Left lung (tissue), 4 donors: ENCODE measurements at regions not wholly inside any gene's neighbourhood (a gene's known extent, or its start where the extent isn't known, plus 50 kb on each side); places are given as distances from the start of the nearest gene placed in this dataset.
"Not testable (repeated sequence)": the region's sequence is repeated elsewhere in the genome, so short reads cannot be mapped to it uniquely, and the experiment has no call there.

ENCODE experiments used
- ATAC-seq: fragments of 200-7000 bp; cut with Tn5 transposase; one replicate; pipeline ENCODE4 v1.9.1; 2020; ENCODE audit warnings: moderate library complexity
- DNase-seq, 4 donors: peaks; one replicate each; pipeline ENCODE4 v3.0.0-alpha.2; 2013 to 2020
- H3K27ac ChIP-seq, 2 donors: fragments of 200-600 bp; sonication (generic) in 1 of 2; one replicate each; pipeline versions ENCODE4 v1.5.0 to v1.8.0; 2020 to 2021
- H3K27me3 ChIP-seq, 2 donors: fragments of 200-600 bp; sonication (generic) in 1 of 2; one replicate each; pipeline versions ENCODE4 v1.5.0 to v1.8.0; 2020 to 2021
- H3K36me3 ChIP-seq, 2 donors: fragments of 200-600 bp; sonication (generic) in 1 of 2; one replicate each; pipeline versions ENCODE4 v1.5.0 to v1.8.0; 2020 to 2021
- H3K4me1 ChIP-seq, 2 donors: fragments of 200-600 bp; one replicate each; pipeline ENCODE4 v1.8.0; 2021
- H3K4me3 ChIP-seq, 2 donors: fragments of 200-600 bp; sonication (generic) in 1 of 2; one replicate each; pipeline versions ENCODE4 v1.5.0 to v1.8.0; 2020 to 2021; ENCODE audit warnings: mild to moderate bottlenecking in 1 of 2
- H3K9me3 ChIP-seq, 2 donors: fragments of 200-600 bp; sonication (generic) in 1 of 2; one replicate each; pipeline versions ENCODE4 v1.5.0 to v1.8.0; 2020 to 2021
- intact Hi-C, 2 donors: fragments of 100-400 bp; cut with DNase I; formaldehyde crosslinking; loops; one replicate each; pipeline versions ENCODE4 v1.11.2 to v1.14.2; 2022
- TF ChIP-seq, protein P1 (sequence below), 2 donors: fragments of 200-600 bp; sonication (generic) in 1 of 2; IDR thresholded peaks; one replicate each; pipeline versions ENCODE4 v1.5.0 to v1.8.0; 2021; ENCODE audit warnings: antibody characterized with exemption in 2 of 2
- donor health status: DM: no; HTN: yes; CAD: no.
- donor health status: DM: no; HTN: no; CAD: no.

DNA sequence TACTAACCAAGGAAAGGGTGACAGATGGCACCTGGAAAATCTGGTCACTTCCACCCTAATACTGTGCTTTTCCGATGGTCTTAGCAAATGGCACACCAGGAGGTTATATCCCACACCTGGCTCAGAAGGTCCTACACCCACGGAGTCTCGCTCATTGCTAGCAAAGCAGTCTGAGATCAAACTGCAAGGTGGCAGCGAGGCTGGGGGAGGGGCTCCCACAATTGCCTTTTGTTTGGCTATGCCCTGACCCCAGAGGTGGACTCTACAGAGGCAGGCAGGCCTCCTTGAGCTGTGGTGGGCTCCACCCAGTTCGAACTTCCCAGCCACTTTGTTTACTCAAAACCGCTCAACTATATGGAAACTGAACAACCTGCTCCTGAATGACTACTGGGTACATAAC is 50.3 kb upstream of the UGT2B15 start:
- intact Hi-C loops, DNase-seq, H3K4me1 ChIP-seq, H3K27ac ChIP-seq, ATAC-seq, H3K27me3 ChIP-seq, H3K36me3 ChIP-seq, H3K4me3 ChIP-seq, H3K9me3 ChIP-seq: not testable (repeated sequence)

DNA sequence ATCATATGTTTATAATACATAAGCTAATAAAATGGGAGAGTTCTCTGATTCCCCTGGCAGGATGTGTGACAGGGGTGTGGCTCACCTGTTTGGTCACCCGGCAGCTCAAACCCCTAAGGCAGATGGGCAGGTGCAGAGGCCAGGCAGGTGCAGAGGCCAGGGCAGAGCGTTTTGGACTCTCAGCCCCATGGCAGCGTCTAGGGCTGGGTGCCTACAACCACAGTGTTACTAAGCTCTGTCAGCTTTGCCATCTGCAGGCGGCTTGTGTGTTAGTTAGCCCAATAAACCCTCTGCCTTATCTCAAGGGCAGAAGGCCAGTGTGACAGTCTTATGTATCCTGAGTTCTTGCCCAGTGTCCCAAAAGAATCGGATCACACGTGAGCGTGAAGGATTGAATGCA is 54.0 kb upstream of the UGT2B15 start:
- ATAC-seq, result no peak

DNA sequence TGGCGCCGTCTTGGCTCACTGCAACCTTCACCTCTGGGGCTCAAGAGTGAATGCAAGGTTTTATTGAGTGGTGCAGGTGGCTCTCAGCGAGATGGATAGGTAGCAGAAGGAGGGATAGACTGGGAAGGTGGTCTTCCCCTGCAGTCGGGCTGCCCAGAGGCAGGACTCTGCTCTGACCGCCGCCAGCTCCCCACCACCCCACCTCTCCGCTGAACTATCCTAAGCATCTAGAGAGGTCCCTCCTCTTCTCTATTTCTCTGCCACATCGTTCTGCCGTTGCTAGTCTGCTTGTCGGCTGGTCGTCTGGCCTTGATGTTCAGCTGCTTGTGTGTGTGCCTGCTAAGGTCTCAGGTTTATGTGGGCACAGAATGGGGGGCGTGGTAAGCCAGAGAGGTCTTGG is 54.5 kb upstream of the UGT2B15 start:
- H3K9me3 ChIP-seq, result no peaks in the 10 kb centered on the region
- H3K4me1 ChIP-seq, result no peaks in the 10 kb centered on the region
- no peaks in the 10 kb centered on the region for H3K27me3 ChIP-seq
- DNase-seq (peak in 1 of 4 donors; percentile 55), ATAC-seq (no peak)
- H3K36me3 ChIP-seq, result no peaks in the 10 kb centered on the region
- TF ChIP-seq, protein P1, sequence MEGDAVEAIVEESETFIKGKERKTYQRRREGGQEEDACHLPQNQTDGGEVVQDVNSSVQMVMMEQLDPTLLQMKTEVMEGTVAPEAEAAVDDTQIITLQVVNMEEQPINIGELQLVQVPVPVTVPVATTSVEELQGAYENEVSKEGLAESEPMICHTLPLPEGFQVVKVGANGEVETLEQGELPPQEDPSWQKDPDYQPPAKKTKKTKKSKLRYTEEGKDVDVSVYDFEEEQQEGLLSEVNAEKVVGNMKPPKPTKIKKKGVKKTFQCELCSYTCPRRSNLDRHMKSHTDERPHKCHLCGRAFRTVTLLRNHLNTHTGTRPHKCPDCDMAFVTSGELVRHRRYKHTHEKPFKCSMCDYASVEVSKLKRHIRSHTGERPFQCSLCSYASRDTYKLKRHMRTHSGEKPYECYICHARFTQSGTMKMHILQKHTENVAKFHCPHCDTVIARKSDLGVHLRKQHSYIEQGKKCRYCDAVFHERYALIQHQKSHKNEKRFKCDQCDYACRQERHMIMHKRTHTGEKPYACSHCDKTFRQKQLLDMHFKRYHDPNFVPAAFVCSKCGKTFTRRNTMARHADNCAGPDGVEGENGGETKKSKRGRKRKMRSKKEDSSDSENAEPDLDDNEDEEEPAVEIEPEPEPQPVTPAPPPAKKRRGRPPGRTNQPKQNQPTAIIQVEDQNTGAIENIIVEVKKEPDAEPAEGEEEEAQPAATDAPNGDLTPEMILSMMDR (IDR thresholded peaks at IDR 0.05), result no peak
- H3K4me3 ChIP-seq, result no peak overlapping the region
- H3K27ac ChIP-seq, result no peak overlapping the region
- intact Hi-C loops, result no loop called here

More for the DNA sequence above, 54.0 kb upstream of the UGT2B15 start:
- Histone ChIP-seq H3K27me3 (no peaks in the 10 kb centered on the region), H3K4me3 (no peak overlapping the region), H3K9me3 (no peaks in the 10 kb centered on the region), H3K36me3 (no peaks in the 10 kb centered on the region), H3K4me1 (no peaks in the 10 kb centered on the region), H3K27ac (no peak overlapping the region)
- TF ChIP-seq, protein P1 (IDR thresholded peaks at IDR 0.05), result no peak
- intact Hi-C loops, result no loop called here
- no peak for DNase-seq

DNA sequence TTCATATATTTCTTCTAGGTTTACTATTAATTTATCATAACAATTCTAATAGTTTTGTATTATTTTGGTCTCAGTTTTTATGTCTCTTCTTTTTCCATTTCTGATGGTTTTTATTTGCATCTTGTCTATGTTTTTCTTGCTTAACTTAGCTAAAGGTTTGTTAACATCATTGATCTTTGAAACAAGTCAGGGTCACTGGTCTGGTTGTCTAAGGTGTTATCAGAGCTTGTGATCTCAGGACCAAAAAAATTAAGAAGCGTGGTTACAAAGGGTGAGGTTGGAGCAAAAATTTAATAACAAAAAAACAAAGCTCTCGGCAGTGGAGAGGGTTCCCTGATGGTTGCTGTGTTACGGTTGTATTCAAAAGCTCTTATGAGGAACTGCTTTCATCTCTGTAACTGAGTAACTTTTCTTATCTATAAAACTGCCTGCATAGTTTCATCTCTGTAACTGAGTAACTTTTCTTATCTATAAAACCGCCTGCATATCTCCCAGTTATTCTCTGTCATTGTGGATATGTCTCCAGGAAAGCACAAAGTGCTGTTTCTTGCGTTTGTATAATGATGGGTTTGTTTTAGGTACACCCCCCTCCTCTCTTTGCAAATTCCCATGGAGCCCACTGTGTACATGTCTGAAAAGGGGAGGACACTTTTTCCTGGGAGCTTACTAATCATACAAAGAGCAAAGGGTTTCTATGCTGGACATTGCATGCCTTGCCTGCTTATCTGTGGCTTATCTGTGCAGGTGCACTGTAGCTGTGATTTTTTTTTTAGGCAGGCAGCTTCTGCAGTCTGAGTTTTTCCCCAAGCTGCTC is 62.4 kb upstream of the UGT2B15 start:
- Histone ChIP-seq H3K27ac (no peak overlapping the region), H3K9me3 (peaks cover 0 to 4% of the 10 kb centered on the region in 2 donors), H3K4me1 (no peaks in the 10 kb centered on the region), H3K36me3 (no peaks in the 10 kb centered on the region), H3K4me3 (no peak overlapping the region), H3K27me3 (no peaks in the 10 kb centered on the region)
- DNase-seq, result peak in 1 of 4 donors; percentile 31
- TF ChIP-seq, protein P1 (IDR thresholded peaks at IDR 0.05), result no peak
- intact Hi-C loops, result no loop called here
- peak; percentile 88 for ATAC-seq

DNA sequence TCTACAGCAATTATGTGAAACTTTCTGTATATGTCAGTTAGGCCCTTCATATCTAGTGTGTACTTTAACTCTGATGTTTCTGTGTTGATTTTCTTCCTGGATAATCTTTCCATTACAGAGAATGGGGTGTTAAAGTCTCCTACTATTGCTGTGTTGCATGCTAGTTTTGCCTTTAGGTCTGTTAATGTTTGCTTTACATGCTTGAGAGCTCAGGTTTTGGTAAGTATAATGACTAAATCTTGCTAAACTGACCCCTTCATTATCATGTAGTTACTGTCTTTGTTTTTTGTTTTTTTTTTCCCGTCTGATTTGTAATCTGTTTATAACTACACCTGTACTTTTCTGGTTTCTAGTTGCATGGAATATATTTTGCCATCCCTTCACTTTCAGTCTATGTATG is 63.6 kb upstream of the UGT2B15 start:
- DNase-seq (no peak), ATAC-seq (peak; percentile 13)
- Histone ChIP-seq H3K27ac (no peak overlapping the region), H3K4me1 (no peaks in the 10 kb centered on the region), H3K27me3 (no peaks in the 10 kb centered on the region), H3K36me3 (no peaks in the 10 kb centered on the region), H3K9me3 (peaks cover 0 to 4% of the 10 kb centered on the region in 2 donors), H3K4me3 (no peak overlapping the region)
- TF ChIP-seq, protein P1 (IDR thresholded peaks at IDR 0.05), result no peak
- intact Hi-C loops, result no loop called here

DNA sequence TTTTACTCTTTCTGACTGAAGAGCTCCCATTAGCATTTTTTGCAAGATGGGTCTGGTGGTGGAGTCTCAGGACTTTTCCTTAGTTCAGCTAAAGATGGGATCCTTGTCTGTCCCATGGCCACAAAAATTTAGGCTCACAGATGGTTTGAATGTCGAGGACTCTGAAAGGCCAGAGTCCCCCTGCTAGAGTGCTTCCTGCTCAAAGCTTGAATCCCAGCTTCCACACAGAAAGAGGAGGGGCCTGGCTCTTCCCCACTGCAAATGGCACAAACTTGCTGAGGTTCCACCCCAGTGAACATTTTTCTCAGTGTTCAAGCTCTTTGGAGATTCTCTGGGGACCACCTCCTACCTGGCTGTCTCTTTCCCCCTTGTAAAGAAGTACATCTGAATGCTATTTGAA is 64.7 kb upstream of the UGT2B15 start:
- no peak overlapping the region for H3K4me3 ChIP-seq
- no peaks in the 10 kb centered on the region for H3K36me3 ChIP-seq
- intact Hi-C loops, result no loop called here
- H3K27me3 ChIP-seq, result no peaks in the 10 kb centered on the region
- no peaks in the 10 kb centered on the region for H3K4me1 ChIP-seq
- H3K9me3 ChIP-seq, result peaks cover 0 to 4% of the 10 kb centered on the region in 2 donors
- no peak overlapping the region for H3K27ac ChIP-seq
- DNase-seq (no peak), ATAC-seq (no peak)
- TF ChIP-seq, protein P1 (IDR thresholded peaks at IDR 0.05), result no peak
